ENCODE measurements at regions not wholly inside any gene's neighbourhood (a gene's known extent, or its start where the extent isn't known, plus 50 kb on each side); places are given as distances from the start of the nearest gene placed in this dataset.

DNA sequence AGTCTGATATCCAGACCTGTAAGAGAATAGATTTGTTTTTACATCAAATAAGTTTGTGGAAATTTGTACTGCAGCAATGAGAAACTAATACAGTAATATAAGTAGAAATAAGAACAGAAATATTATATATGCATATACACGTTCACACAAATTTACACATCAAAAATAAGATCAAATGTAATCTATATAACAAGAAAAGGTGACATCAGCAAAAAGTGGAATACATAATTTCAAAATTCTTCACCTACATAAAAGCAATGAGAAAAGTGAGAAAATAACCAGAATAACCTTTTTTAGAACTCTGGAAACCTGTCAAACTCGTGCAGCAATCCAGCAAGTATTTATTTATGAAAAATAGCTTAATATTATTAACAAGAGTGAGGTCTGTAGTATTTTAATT lies 1124.6 kb upstream of the ATXN7L3B start:
- no peak for DNase-seq (ENCODE audit: low spot score)
- TF ChIP-seq, protein P1, sequence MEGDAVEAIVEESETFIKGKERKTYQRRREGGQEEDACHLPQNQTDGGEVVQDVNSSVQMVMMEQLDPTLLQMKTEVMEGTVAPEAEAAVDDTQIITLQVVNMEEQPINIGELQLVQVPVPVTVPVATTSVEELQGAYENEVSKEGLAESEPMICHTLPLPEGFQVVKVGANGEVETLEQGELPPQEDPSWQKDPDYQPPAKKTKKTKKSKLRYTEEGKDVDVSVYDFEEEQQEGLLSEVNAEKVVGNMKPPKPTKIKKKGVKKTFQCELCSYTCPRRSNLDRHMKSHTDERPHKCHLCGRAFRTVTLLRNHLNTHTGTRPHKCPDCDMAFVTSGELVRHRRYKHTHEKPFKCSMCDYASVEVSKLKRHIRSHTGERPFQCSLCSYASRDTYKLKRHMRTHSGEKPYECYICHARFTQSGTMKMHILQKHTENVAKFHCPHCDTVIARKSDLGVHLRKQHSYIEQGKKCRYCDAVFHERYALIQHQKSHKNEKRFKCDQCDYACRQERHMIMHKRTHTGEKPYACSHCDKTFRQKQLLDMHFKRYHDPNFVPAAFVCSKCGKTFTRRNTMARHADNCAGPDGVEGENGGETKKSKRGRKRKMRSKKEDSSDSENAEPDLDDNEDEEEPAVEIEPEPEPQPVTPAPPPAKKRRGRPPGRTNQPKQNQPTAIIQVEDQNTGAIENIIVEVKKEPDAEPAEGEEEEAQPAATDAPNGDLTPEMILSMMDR (IDR thresholded peaks at IDR 0.05; ENCODE audit: extremely low read depth, insufficient read depth, missing control alignments), result no peak
- in situ Hi-C loops (cut with MboI; ENCODE audit: low pct_unique_long_range_greater_than_20kb, low sequenced_read_pairs, unreplicated experiment), result no loop called here

DNA sequence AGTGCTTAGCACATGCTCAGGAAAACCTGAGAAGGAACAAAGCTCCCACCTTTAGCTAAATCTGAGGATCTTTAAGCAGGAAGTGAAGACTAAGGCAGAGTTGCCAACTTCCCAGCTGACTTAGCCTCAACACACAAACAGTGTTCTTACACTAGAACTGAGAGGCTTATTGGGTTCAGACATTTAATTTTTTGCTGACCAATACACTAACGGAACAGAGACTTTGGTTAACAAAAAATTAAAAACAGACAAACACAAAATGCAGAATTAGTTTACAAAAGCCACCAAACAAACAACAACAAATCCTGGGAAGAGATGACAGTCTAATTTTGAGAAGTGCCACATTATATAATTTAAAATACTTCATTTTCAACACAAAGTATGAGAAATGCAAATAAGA lies 1123.7 kb upstream of the ATXN7L3B start:
- TF ChIP-seq, protein P1 (IDR thresholded peaks at IDR 0.05; ENCODE audit: extremely low read depth, insufficient read depth, missing control alignments), result no peak
- in situ Hi-C loops (cut with MboI; ENCODE audit: low pct_unique_long_range_greater_than_20kb, low sequenced_read_pairs, unreplicated experiment), result no loop called here
- DNase-seq (ENCODE audit: low spot score), result no peak

DNA sequence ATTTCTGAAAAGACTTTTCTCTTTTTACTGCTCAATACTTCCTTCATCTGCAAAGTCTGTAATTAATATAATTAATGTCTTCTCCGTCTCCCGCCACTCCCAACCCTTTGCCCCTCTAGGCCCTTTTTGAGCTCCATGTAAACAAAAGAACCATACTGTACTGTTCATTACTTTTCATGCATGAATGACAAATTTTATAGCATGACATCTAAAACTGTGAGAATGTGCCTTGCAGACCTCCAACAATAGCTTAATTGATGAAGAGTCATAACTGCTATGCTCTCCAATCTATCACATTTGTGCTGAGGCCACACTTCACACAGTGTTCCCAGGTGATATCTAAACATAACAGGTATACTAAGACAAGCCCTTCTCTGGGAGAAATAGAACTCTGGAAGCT lies 1122.7 kb upstream of the ATXN7L3B start:
- no peak for DNase-seq (ENCODE audit: low spot score)
- TF ChIP-seq, protein P1 (IDR thresholded peaks at IDR 0.05; ENCODE audit: extremely low read depth, insufficient read depth, missing control alignments), result no peak
- in situ Hi-C loops (cut with MboI; ENCODE audit: low pct_unique_long_range_greater_than_20kb, low sequenced_read_pairs, unreplicated experiment), result no loop called here

DNA sequence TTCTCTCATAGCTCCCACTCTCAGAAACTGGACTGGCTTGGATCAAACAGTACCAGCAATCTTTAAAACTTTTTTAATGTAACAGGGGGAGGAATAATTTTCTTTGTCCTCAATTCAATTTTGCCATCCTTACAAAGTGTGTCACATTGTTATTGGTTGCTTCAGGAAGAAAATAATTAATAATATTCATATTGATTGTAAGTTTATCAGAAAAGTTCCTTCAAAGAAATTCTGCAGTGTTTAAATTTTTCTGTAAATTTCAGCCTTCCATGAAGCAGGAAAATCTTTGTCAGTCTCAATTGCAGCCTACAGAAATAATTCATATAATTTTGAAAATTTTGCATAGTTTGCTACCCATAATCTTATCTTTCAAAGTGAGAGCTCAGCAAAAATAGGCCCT lies 1119.1 kb upstream of the ATXN7L3B start:
- in situ Hi-C loops (cut with MboI; ENCODE audit: low pct_unique_long_range_greater_than_20kb, low sequenced_read_pairs, unreplicated experiment), result no loop called here

DNA sequence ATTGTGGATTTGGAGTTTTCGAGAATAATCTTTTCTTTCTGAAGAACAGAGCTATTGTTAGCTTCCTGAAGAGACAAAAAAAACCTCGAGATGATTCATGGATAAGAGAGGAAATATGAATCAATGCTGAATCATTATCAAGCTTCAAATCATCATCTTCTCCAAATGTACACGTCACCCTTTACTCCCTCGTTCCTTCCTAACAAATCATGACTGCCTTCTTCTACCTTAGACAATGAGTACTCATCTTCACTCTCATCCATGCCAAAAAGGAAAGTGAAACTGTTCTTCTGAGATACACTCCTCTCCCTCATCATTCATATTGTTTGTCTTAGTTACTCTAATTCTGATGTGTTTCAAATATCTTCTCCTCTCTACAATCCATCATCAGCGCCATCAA lies 1115.8 kb upstream of the ATXN7L3B start:
- in situ Hi-C loops (cut with MboI; ENCODE audit: low pct_unique_long_range_greater_than_20kb, low sequenced_read_pairs, unreplicated experiment), result no loop called here
- no peak for DNase-seq (ENCODE audit: low spot score)
- TF ChIP-seq, protein P1 (IDR thresholded peaks at IDR 0.05; ENCODE audit: extremely low read depth, insufficient read depth, missing control alignments), result no peak

More for the DNA sequence above, 1119.1 kb upstream of the ATXN7L3B start:
- TF ChIP-seq, protein P1 (IDR thresholded peaks at IDR 0.05; ENCODE audit: extremely low read depth, insufficient read depth, missing control alignments), result no peak
- DNase-seq (ENCODE audit: low spot score), result no peak

DNA sequence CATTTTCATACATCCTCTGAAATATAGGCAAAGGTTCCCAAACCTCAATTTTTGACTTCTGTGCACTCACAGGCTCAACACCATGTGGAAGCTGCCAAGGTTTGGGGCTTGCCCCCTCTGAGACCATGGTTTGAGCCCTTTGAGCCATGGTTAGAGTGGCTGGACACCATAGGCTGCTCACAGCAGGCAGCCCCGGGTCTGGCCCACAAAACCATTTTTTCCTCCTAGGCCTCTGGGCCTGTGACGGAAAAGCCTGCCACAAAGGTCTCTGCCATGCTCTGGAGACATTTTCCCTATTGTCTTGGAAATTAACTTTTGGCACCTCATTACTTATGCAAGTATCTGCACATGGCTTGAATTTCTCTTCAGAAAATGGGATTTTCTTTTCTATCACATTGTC lies 1113.2 kb upstream of the ATXN7L3B start:
- no peak for DNase-seq (ENCODE audit: low spot score)
- TF ChIP-seq, protein P1 (IDR thresholded peaks at IDR 0.05; ENCODE audit: extremely low read depth, insufficient read depth, missing control alignments), result no peak
- in situ Hi-C loops (cut with MboI; ENCODE audit: low pct_unique_long_range_greater_than_20kb, low sequenced_read_pairs, unreplicated experiment), result no loop called here

Measured in GM13977 (cell line).